Activated naive CD4-positive, alpha-beta T cell treated with anti-CD3 and anti-CD28 coated beads, Interleukin-2, amount 10 ng/mL, durations not matched to agents 7 days and 5 days (primary cell): ENCODE measurements at regions not wholly inside any gene's neighbourhood (a gene's known extent, or its start where the extent isn't known, plus 50 kb on each side); places are given as distances from the start of the nearest gene placed in this dataset.
A peak's percentile ranks its signal among the peaks of the same experiment; 100 is the strongest.
"Not testable (repeated sequence)": the region's sequence is repeated elsewhere in the genome, so short reads cannot be mapped to it uniquely, and the experiment has no call there.

Source experiments
- CTCF ChIA-PET: fragments of 350-600 bp; sonication (Branson Sonifier 250); formaldehyde crosslinking; loops from one replicate; lab custom pipeline; 2021; ENCODE audit warnings: antibody characterized with exemption; lab: Charles Lee
- DNase-seq: peaks from one replicate; pipeline ENCODE4 v3.0.0-alpha.2; 2020
- H3K27ac Mint-ChIP-seq: one replicate; pipeline ENCODE4 v1.8.0; 2021; ENCODE audit warnings: mild to moderate bottlenecking, moderate library complexity, mixed read lengths
- H3K27me3 Mint-ChIP-seq: one replicate; pipeline ENCODE4 v1.8.0; 2021; ENCODE audit warnings: mild to moderate bottlenecking, mixed read lengths
- H3K36me3 Mint-ChIP-seq: one replicate; pipeline ENCODE4 v1.8.0; 2021; ENCODE audit warnings: mixed read lengths
- H3K4me1 Mint-ChIP-seq: one replicate; pipeline ENCODE4 v1.8.0; 2021; ENCODE audit warnings: mixed read lengths
- H3K4me3 Mint-ChIP-seq: one replicate; pipeline ENCODE4 v1.8.0; 2021; ENCODE audit warnings: mild to moderate bottlenecking, moderate library complexity, mixed read lengths
- H3K9me3 Mint-ChIP-seq: one replicate; pipeline ENCODE4 v1.8.0; 2021; ENCODE audit warnings: mixed read lengths

DNA sequence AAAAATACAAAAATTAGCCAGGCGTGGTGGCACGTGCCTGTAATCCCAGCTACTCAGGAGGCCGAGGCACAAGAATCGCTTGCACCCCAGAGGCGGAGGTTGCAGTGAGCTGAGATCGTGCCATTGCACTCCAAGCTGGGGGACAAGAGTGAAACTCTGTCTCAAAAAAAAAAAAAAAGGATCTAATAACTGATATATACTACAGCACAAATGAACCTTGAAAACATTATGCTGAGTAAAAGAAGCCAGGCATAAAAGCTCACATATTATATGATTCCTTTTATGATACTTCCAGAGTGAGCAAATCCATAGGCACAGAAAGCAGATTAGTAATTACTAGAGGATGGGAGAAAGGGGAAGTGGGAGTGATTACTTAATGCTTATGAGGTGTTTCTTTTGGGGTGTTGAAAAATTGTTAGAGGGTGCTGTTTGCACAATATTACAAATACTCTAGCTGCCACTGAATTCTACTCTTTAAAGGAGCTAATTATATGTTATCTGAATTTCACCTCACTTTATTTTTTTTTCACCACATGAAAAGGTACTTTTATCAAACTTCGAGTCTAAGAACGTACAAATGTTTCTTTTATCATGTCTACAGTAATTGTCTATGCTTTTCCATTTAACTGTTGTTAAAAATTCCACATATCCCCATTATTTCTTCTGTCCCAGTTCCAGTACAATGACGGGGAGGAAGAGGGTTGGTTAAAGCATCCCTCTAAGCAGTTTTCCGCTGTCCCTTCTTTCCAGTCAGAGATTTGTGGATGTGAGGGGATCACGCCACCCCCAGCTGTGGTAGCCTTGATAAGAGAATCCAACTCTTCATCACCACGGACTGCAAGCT lies 77.7 kb upstream of the FAM174B start:
- CTCF ChIA-PET: interaction anchor here (0.6 to 1.5 kb wide), 5 partner anchors 10 to 1463 kb away, joined by 3 to 5 read pairs (median 3); no protein-coding TSS in a partner anchor
- Mint-ChIP-seq H3K27ac (no peak overlapping the region), H3K4me1 (peaks cover 17% of the 10 kb centered on the region), H3K27me3 (peaks cover 30% of the 10 kb centered on the region), H3K36me3 (no peaks in the 10 kb centered on the region), H3K4me3 (peak overlapping the region; percentile 77), H3K9me3 (no peaks in the 10 kb centered on the region)
- DNase-seq: no peak

DNA sequence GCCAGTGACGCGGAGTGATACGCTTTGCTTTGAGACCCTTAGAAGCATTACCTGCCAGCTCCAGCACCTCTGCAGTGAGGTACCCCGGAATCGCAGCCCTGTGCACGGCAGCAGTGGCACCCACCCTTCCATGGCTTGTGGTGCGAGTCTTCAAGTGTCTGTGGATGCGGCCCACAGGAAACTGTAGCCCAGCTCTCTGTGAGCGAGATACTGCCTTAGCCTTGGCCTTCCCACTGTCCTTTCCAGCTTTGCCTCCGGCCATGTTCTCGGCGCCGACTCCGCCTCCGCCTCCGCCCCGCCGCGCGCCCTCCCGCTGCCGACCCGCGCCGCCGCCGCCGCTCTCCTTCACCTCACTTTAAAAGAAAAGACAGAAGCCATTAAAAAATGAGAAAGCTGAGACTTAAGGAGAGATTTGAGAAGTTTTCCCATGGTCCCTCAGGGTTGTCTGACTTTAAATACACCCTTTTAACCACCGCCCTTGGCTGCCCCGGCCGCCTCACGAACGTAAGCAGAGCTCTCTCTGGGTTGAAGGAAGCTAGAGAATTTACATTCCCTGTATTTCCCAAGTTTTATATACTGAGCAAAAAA lies 78.5 kb upstream of the FAM174B start:
- peaks cover 30% of the 10 kb centered on the region for H3K27me3 Mint-ChIP-seq
- H3K4me3 Mint-ChIP-seq: peak overlapping the region; percentile 77
- H3K9me3 Mint-ChIP-seq: no peaks in the 10 kb centered on the region
- no peak for DNase-seq
- H3K36me3 Mint-ChIP-seq: no peaks in the 10 kb centered on the region
- CTCF ChIA-PET: interaction anchor here (1.3 to 1.5 kb wide), 2 partner anchors 10 to 19 kb away, joined by 3 to 5 read pairs; no protein-coding TSS in a partner anchor
- H3K27ac Mint-ChIP-seq: peak overlapping the region; percentile 68
- H3K4me1 Mint-ChIP-seq: peaks cover 17% of the 10 kb centered on the region

DNA sequence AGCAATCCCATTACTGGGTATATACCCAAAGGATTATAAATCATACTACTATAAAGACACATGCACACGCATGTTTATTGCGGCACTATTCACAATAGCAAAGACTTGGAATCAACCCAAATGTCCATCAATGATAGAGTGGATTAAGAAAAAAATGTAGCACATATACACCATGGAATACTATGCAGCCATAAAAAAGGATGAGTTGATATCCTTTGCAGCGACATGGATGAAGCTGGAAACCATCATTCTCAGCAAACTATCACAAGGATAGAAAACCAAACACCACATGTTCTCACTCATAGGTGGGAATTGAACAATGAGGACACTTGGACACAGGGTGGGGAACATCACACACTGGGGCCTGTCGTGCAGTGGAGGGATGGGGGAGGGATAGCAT lies 83.7 kb upstream of the FAM174B start:
- H3K36me3 Mint-ChIP-seq, H3K4me3 Mint-ChIP-seq, CTCF ChIA-PET, H3K27ac Mint-ChIP-seq, DNase-seq, H3K4me1 Mint-ChIP-seq, H3K9me3 Mint-ChIP-seq: not testable (repeated sequence)
- H3K27me3 Mint-ChIP-seq: peaks cover 13% of the 10 kb centered on the region

DNA sequence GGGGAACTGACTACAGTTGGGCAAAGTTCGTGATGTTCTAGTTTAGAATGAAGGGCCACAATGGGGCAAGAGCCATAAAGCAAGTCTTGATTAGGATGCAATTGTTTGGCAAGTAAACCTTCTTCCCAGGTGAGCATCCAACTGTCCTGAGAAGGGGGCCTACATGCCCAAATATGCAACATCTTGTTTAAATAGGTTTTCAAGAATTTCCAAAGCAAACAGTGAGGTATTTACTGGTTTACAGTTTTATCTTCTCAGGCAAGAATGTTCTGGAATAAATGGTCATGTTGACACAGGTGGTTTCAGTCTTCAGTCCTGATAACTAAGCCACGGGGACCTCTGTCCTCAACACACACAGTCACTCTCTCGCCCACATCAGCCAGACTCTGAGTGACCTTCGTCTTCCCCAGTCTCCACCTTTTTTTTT lies 90.3 kb upstream of the FAM174B start:
- H3K27ac Mint-ChIP-seq: no peak overlapping the region
- H3K9me3 Mint-ChIP-seq: no peaks in the 10 kb centered on the region
- no peaks in the 10 kb centered on the region for H3K36me3 Mint-ChIP-seq
- H3K4me3 Mint-ChIP-seq: no peak overlapping the region
- no peak for DNase-seq
- CTCF ChIA-PET: no interaction called here
- H3K27me3 Mint-ChIP-seq: peaks cover under 1% of the 10 kb centered on the region
- no peaks in the 10 kb centered on the region for H3K4me1 Mint-ChIP-seq

DNA sequence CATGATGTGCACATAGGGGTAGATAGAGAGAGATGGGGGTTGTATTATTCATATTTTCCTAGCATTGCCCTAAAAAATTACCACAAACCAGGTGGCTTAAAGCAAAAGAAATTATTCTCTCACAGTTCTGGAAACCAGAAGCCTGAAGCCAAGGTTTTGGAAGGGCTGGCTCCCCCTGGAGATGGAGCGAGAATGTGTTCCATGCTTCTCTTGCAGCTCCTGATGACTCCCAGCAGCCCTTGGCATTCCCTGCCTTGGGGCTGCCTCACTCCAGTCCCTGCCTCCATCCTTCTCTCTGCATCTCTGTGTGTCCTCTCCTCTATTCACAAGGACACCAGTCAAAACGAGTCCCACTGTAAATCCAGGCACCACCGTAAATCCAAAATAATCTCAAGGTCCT lies 91.5 kb upstream of the FAM174B start:
- H3K27ac Mint-ChIP-seq: no peak overlapping the region
- H3K36me3 Mint-ChIP-seq: no peaks in the 10 kb centered on the region
- peaks cover 3% of the 10 kb centered on the region for H3K27me3 Mint-ChIP-seq
- no peak overlapping the region for H3K4me3 Mint-ChIP-seq
- H3K9me3 Mint-ChIP-seq: no peaks in the 10 kb centered on the region
- DNase-seq: no peak
- H3K4me1 Mint-ChIP-seq: no peaks in the 10 kb centered on the region
- CTCF ChIA-PET: no interaction called here

DNA sequence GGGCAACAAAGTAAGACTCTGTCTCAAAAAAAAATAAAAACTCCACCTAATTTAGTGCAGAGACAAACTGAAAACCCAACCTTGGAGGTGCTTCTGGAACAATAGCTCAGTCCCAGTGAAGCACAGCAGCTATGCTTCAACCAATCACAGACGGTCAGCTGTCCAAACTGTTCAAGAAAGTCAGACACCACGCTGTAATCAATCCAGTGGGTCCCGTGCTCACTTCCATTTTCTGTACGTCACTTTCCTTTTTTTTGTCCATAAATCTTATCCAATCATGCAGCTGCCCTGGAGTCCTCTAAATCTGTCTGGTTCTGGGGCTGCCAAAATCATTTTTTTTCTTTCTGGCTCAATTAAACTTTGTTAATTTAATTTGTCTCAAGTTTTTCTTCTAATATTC lies 93.6 kb upstream of the FAM174B start:
- no peak overlapping the region for H3K4me3 Mint-ChIP-seq
- CTCF ChIA-PET: no interaction called here
- no peak overlapping the region for H3K27ac Mint-ChIP-seq
- no peaks in the 10 kb centered on the region for H3K9me3 Mint-ChIP-seq
- no peak for DNase-seq
- no peaks in the 10 kb centered on the region for H3K4me1 Mint-ChIP-seq
- H3K27me3 Mint-ChIP-seq: peaks cover 3% of the 10 kb centered on the region
- no peaks in the 10 kb centered on the region for H3K36me3 Mint-ChIP-seq

DNA sequence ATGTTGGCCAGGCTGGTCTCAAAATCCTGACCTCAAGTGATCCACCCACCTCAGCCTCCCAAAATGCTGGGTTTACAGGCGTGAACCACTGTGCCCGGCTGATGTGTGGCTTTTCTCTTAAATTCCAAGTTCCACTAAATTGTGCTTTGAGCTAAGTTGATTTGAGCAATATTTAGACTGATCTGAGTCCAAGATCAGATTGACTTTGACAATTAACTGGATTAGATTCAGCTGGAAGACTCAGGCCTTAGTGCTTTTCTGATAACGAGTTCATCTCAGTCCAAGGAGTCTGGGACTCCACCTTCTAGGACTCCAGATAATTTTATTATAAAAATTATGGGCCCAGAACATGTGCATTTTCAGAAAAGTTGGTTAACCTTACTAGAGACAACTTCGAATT lies 94.4 kb upstream of the FAM174B start:
- CTCF ChIA-PET: no interaction called here
- H3K27ac Mint-ChIP-seq: no peak overlapping the region
- H3K4me3 Mint-ChIP-seq: no peak overlapping the region
- no peaks in the 10 kb centered on the region for H3K36me3 Mint-ChIP-seq
- H3K27me3 Mint-ChIP-seq: peaks cover 3% of the 10 kb centered on the region
- H3K4me1 Mint-ChIP-seq: no peaks in the 10 kb centered on the region
- DNase-seq: no peak
- H3K9me3 Mint-ChIP-seq: no peaks in the 10 kb centered on the region

DNA sequence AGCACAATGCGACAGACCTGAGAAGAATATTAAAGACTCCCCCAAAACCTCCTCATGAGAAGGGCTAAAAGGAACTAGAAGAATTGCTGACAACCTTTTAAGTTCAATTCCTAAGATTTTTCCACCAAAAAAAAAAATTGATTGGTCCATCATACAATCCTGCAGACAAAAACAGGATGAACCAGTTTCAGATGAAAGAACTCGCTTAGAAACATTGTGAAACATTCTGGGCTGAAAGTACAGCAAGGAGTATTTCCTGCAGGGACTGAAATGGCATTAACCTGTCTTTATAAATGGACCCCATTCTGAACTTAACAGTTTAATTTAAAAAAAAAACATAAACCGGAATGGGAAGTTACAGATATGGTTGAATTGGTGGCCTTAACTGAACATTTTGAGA lies 96.0 kb upstream of the FAM174B start:
- H3K36me3 Mint-ChIP-seq: no peaks in the 10 kb centered on the region
- no peak overlapping the region for H3K27ac Mint-ChIP-seq
- no peaks in the 10 kb centered on the region for H3K4me1 Mint-ChIP-seq
- peaks cover 3% of the 10 kb centered on the region for H3K27me3 Mint-ChIP-seq
- CTCF ChIA-PET: interaction anchor here (1.2 kb wide), 1 partner anchor 37 kb away, joined by 4 read pairs; no protein-coding TSS in a partner anchor
- H3K9me3 Mint-ChIP-seq: no peaks in the 10 kb centered on the region
- no peak overlapping the region for H3K4me3 Mint-ChIP-seq
- no peak for DNase-seq

DNA sequence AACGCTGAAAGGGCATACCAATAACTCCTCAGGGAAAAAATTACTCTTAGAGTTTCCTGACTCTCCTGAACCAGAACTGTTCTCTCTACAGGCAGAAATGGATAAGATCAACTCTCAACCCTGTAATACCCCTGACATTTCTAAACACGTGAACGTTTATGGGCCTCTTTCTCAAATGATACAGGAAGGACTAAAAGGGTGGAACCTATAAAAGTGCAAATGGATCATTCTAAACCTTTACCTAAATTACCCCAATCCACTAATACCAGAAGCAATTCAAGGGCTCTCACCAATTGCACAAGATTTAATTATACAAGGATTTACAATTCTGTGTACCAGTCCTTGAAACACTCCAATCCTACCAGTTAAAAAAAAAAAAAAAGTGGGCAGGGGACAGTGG lies 98.0 kb upstream of the FAM174B start:
- H3K36me3 Mint-ChIP-seq: no peaks in the 10 kb centered on the region
- no peak overlapping the region for H3K27ac Mint-ChIP-seq
- no peak overlapping the region for H3K4me3 Mint-ChIP-seq
- H3K4me1 Mint-ChIP-seq: no peaks in the 10 kb centered on the region
- H3K9me3 Mint-ChIP-seq: no peaks in the 10 kb centered on the region
- H3K27me3 Mint-ChIP-seq: peaks cover 3% of the 10 kb centered on the region
- no peak for DNase-seq
- CTCF ChIA-PET: no interaction called here

DNA sequence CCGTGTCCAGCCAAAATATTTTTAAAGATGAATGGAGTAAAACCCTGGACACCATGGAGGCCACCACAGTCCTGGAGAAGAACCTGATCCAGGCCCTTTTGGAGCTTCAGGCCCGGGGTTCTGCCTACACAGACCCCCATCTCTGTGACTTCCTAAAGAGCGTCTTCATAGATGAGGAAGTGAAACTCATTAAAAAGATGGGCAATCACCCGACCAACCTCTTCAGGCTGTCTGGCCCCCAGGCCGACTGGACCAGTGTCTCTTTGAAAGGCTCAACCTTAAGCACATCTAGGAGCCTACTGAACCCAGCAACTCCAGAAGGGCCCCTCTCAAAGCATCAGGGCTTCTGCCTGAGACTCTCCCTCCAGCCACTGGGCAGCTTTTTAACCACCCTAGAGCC lies 107.9 kb upstream of the FAM174B start:
- Mint-ChIP-seq H3K9me3 (peaks cover 7% of the 10 kb centered on the region), H3K36me3 (no peaks in the 10 kb centered on the region), H3K27ac (no peak overlapping the region), H3K4me3 (no peak overlapping the region), H3K4me1 (no peaks in the 10 kb centered on the region), H3K27me3 (no peaks in the 10 kb centered on the region)
- CTCF ChIA-PET: no interaction called here
- DNase-seq: no peak

DNA sequence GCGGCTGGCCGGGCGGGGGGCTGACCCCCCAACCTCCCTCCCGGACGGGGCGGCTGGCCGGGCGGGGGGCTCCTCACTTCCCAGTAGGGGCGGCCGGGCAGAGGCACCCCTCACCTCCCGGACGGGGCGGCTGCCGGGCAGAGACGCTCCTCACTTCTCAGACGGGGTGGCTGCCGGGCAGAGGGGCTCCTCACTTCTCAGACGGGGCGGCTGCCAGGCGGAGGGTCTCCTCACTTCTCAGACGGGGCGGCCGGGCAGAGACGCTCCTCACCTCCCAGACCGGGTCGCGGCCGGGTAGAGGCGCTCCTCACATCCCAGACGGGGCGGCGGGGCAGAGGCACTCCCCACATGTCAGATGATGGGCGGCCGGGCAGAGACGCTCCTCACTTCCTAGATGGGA lies 112.6 kb upstream of the FAM174B start:
- H3K27me3 Mint-ChIP-seq, DNase-seq, H3K36me3 Mint-ChIP-seq, CTCF ChIA-PET, H3K4me3 Mint-ChIP-seq, H3K4me1 Mint-ChIP-seq, H3K27ac Mint-ChIP-seq, H3K9me3 Mint-ChIP-seq: not testable (repeated sequence)

DNA sequence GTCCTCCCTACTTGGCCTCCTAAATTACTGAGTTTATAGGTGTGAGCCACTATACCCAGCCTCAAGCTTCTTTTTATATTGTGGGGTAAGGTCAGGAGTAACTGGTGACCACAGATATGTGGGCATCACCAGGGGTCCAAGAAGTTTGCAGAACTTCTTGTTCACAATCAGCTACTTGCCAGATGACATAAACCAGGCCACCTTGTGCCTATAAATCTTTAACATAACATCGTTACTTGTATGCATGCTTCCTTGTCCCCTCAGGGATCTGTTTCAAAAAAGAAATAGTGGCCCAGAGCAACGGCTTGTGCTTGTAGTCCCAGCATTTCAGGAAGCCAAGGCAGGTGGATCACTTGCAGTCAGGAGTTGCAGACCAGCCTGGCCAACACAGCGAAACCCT lies 115.1 kb upstream of the FAM174B start:
- CTCF ChIA-PET: no interaction called here
- H3K36me3 Mint-ChIP-seq: no peaks in the 10 kb centered on the region
- no peak overlapping the region for H3K27ac Mint-ChIP-seq
- no peak for DNase-seq
- H3K4me1 Mint-ChIP-seq: no peaks in the 10 kb centered on the region
- H3K9me3 Mint-ChIP-seq: peaks cover 1% of the 10 kb centered on the region
- no peaks in the 10 kb centered on the region for H3K27me3 Mint-ChIP-seq
- no peak overlapping the region for H3K4me3 Mint-ChIP-seq

DNA sequence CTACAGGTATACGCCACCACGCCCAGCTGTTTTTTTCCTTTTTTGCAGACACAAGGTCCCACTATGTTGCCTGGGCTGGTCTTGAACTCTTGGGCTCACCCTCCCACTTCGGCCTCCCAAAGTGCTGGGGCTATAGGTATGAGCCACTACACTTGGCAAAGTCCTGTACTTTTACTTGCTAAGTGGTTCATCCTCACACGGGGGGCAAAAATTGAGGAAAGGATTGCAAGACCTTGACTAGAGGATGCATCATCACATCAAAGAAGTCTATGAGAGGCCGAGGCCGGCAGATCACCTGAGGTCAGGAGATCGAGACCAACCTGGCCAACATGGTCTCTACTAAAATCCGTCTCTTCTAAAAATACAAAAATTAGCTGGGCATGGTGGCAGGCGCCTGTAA lies 116.5 kb upstream of the FAM174B start:
- no peak for DNase-seq
- H3K9me3 Mint-ChIP-seq: peaks cover 1% of the 10 kb centered on the region
- H3K27me3 Mint-ChIP-seq: no peaks in the 10 kb centered on the region
- no peaks in the 10 kb centered on the region for H3K4me1 Mint-ChIP-seq
- no peaks in the 10 kb centered on the region for H3K36me3 Mint-ChIP-seq
- H3K4me3 Mint-ChIP-seq: no peak overlapping the region
- CTCF ChIA-PET: no interaction called here
- no peak overlapping the region for H3K27ac Mint-ChIP-seq

DNA sequence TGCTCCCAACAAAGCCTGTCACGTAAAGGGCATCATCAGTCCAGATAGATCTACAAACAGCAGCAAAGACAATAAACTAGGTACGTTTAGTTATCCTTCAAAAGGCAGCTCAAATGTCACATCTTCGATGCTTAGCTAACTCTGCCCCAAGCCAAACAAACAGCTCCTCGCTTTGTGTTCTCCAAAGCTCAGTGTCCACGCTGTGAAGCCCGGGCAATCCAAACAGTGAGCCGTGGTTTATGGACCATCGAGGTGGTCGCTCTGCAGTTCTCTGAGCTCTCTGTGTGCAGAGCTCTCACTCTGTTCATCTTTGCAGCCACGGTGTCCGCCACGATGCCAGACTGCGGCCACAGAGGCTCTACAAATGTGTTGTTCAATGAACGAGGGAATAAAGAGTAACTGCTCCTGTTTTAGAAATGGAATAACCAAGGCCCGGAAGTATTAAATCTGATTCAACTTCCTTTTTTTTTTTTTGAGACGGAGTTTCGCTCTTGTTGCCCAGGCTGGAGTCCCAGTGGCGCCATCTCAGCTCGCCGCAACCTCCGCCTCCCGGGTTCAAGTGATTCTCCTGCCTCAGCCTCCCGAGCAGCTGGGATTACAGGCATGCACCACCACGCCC lies 117.2 kb upstream of the FAM174B start:
- H3K9me3 Mint-ChIP-seq: peaks cover 1% of the 10 kb centered on the region
- H3K27ac Mint-ChIP-seq: no peak overlapping the region
- no peaks in the 10 kb centered on the region for H3K4me1 Mint-ChIP-seq
- no peaks in the 10 kb centered on the region for H3K36me3 Mint-ChIP-seq
- CTCF ChIA-PET: no interaction called here
- H3K27me3 Mint-ChIP-seq: no peaks in the 10 kb centered on the region
- no peak overlapping the region for H3K4me3 Mint-ChIP-seq
- no peak for DNase-seq

DNA sequence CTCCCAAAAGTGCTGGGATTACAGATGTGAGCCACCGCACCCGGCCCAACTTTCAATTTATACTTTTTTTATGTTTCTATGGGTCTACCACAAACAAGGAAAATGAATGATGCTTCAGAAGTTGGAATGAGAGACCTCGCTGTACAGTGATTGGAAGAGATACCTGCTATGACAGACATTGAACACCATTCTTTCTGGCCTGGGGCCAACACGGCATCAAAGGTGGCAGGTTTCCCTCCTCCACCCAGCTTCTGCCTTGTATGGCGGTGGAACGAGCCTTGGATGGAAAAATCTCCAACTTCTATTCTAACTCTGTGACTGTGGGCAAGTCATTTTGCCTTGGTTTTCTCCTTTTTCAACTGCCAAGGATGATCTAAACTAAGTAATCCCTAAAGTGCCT lies 117.8 kb upstream of the FAM174B start:
- Mint-ChIP-seq H3K4me1 (no peaks in the 10 kb centered on the region), H3K4me3 (no peak overlapping the region), H3K36me3 (no peaks in the 10 kb centered on the region), H3K9me3 (peaks cover 1% of the 10 kb centered on the region), H3K27me3 (no peaks in the 10 kb centered on the region), H3K27ac (no peak overlapping the region)
- no peak for DNase-seq
- CTCF ChIA-PET: no interaction called here
